ENCODE measurements at regions not wholly inside any gene's neighbourhood (a gene's known extent, or its start where the extent isn't known, plus 50 kb on each side); places are given as distances from the start of the nearest gene placed in this dataset.

DNA sequence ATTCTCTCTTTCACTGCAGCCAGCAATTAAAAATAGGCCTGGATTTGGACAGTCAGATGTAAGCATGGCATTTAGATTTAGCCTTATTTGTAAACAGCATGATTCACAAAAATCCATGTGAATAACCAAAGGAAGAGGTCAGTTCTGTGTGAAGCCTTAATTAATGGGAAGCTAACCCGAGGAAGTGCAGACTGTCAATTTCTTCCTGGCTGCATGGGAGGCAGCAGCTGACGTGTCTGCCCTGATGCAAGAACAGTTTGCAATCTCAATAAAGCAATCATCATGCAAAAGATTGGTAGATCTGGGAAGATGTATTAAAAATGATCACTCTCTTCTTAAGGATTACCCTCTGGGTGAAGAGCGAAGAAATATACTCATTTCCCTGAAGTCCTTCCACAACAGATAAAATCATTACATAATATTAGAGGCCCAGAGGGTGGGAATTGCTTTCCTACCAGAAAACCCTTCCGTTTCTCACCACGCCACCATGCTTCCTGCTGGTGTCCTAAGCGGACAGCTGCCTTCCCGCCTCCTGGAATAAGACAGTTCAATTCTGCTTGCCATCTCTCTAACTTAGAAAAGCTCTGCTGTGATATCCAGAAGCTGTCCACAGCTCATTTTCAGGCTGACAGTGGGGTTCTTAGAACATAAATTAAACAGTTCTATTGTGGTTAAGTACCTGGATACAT lies 526.7 kb upstream of the NRP1 start:
- TF ChIP-seq, protein P1, sequence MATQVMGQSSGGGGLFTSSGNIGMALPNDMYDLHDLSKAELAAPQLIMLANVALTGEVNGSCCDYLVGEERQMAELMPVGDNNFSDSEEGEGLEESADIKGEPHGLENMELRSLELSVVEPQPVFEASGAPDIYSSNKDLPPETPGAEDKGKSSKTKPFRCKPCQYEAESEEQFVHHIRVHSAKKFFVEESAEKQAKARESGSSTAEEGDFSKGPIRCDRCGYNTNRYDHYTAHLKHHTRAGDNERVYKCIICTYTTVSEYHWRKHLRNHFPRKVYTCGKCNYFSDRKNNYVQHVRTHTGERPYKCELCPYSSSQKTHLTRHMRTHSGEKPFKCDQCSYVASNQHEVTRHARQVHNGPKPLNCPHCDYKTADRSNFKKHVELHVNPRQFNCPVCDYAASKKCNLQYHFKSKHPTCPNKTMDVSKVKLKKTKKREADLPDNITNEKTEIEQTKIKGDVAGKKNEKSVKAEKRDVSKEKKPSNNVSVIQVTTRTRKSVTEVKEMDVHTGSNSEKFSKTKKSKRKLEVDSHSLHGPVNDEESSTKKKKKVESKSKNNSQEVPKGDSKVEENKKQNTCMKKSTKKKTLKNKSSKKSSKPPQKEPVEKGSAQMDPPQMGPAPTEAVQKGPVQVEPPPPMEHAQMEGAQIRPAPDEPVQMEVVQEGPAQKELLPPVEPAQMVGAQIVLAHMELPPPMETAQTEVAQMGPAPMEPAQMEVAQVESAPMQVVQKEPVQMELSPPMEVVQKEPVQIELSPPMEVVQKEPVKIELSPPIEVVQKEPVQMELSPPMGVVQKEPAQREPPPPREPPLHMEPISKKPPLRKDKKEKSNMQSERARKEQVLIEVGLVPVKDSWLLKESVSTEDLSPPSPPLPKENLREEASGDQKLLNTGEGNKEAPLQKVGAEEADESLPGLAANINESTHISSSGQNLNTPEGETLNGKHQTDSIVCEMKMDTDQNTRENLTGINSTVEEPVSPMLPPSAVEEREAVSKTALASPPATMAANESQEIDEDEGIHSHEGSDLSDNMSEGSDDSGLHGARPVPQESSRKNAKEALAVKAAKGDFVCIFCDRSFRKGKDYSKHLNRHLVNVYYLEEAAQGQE (IDR thresholded peaks at IDR 0.05; ENCODE audit: insufficient read depth in 1 of 2, low read depth in 2 of 2, low read length in 2 of 2): no peak
- TF ChIP-seq POLR2AphosphoS5 (IDR thresholded peaks at IDR 0.05; ENCODE audit: low read depth, low read length) (no peak), FOXP2 (optimal IDR thresholded peaks at IDR 0.05; ENCODE audit: borderline replicate concordance, extremely low read depth, extremely low read length, insufficient read depth) (no peak)

Measured in PFSK-1 (cell line).